GM12872 (cell line): ENCODE measurements at regions not wholly inside any gene's neighbourhood (a gene's known extent, or its start where the extent isn't known, plus 50 kb on each side); places are given as distances from the start of the nearest gene placed in this dataset.

ENCODE experiments used
- TF ChIP-seq, protein P1 (sequence below): IDR thresholded peaks from 3 replicates; pipeline ENCODE4 v1.5.1; 2011; ENCODE audit warnings: low read depth, mild to moderate bottlenecking, low read length, moderate library complexity; ENCODE audit not compliant: insufficient read depth

DNA sequence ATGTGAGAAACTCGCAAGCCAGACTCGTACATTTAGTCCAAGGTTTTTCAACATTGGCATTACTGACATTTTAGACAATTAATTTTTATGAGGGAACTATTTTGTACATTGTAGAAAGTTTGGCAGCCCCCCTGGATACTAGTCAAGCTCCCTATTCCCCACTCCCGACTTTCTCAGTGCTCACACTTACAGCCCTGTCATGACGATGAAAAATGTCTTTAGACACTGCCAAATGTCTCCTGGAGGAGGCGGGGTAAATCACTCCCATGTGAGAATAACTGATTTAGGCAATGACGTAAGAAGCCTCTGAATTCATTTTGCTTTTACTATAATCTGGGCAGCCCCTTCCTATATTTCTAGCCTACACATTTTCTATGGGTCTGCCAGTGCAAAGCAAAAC lies 535.8 kb upstream of the KLHL1 start:
- TF ChIP-seq, protein P1, sequence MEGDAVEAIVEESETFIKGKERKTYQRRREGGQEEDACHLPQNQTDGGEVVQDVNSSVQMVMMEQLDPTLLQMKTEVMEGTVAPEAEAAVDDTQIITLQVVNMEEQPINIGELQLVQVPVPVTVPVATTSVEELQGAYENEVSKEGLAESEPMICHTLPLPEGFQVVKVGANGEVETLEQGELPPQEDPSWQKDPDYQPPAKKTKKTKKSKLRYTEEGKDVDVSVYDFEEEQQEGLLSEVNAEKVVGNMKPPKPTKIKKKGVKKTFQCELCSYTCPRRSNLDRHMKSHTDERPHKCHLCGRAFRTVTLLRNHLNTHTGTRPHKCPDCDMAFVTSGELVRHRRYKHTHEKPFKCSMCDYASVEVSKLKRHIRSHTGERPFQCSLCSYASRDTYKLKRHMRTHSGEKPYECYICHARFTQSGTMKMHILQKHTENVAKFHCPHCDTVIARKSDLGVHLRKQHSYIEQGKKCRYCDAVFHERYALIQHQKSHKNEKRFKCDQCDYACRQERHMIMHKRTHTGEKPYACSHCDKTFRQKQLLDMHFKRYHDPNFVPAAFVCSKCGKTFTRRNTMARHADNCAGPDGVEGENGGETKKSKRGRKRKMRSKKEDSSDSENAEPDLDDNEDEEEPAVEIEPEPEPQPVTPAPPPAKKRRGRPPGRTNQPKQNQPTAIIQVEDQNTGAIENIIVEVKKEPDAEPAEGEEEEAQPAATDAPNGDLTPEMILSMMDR: no peak

DNA sequence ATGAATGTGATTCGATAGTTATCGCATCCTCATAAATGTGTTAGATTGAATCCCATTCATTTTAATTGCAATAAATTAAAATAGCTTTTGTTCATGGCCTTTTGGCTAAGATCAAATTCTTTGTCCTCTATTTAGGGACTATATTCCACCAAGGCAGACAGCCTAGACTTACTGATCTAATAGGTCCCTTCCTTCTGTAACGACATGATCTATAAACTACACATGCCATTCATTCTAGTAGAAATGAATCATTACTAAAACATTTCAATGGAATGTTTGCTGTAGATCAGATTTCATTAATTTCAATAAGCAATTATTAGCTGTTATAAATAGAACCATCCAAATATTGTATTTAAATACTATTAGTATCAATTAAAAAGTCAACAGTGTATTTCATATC lies 526.6 kb upstream of the KLHL1 start:
- TF ChIP-seq, protein P1: no peak

DNA sequence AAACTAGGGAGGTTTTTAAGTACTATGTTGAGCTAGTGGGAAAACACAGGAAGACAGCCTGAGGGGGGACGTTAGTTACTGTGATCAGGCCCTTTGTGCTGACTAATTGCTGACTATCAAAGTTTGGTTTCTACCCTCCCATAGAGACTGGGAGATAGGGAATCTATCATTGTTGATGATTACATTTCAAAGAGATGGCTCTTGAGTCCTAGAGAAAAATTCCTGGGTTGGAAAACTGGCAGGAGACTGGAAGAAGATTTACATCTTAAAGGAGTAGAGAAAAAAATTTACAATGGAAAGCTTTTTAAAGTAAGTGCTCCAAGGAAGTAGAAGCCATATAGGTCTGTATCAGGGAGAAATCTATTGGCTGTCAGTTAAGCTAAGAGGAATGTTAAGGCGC lies 522.0 kb upstream of the KLHL1 start:
- TF ChIP-seq, protein P1: no peak

DNA sequence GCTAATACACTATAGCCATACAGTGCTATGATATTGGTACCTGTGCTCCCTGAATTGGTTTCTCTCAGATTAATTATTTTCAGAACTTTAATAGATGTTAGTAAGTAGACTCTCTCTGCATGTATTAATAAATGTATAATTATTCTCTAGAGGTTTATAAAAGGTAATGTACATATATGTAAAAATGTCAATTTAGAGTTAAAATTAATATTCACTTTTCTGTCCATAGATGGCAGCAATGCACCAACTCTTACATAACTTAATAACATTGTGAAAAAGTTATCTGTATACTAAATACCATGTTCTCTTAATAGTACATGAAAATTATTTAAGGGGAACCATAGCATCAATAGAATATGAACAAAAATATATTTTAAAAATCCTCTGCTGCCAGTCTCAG lies 515.0 kb upstream of the KLHL1 start:
- TF ChIP-seq, protein P1: peak; percentile 24; the same call in 1 of the 3 replicates

DNA sequence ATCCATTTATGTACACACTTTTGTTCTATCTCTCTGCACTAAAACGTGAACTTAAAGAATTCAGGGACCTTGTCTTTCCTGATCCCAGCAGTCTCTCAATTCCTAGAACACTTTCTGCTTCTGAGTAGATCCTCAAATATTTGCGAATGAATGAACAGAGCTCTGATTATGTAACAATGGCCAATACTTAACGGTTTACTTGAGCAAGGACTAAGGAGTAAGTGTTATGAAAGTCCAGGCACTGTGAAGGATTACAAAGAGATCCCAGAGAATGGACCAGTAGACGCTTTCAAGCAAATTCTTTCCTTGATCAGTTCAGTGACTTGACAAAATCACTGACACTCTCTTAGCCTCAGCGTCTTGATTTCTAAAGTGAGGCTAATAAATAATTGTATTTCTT lies 514.5 kb upstream of the KLHL1 start:
- TF ChIP-seq, protein P1: no peak

DNA sequence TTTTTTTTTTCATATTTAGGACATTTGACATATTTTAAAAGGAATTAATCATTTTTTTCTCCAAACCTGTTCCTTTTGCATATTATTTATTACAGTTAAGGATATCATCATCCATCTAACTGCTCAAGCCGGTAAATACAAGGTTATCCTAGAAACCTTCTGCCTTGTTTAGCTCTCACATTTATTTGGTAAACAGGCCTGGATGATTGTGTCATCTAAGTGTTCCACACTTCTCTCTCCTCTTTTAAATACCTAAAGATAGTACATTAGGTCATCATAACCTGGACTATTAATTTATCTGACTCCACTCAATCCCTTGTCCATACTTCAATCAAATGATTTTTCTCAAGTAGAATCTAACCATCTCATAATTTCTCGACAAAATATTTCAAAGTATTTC lies 511.7 kb upstream of the KLHL1 start:
- TF ChIP-seq, protein P1: no peak

- TF ChIP-seq, protein P1: no peak
Observed at GRCh38 chr13:70616847-70617246, 508.6 kb upstream of the KLHL1 start.

DNA sequence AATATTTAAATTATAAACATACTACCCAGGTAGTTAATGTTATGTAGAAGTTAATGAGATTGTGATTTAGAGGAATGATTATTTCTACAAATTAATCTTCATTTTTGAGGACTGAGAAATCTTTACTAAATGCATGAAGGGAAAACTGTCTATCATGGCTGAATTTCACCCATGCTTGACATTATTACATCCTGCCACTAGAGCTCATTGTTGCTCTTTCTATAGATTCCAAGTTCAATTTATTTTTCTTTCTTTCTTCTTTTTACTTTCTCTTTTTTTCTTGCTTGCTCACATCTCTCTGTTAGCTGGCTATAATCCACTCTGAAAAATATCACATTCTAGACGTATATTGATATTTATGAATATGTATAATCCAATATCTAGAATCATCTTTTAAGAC lies 505.0 kb upstream of the KLHL1 start:
- TF ChIP-seq, protein P1: no peak
